ENCODE measurements at regions not wholly inside any gene's neighbourhood (a gene's known extent, or its start where the extent isn't known, plus 50 kb on each side); places are given as distances from the start of the nearest gene placed in this dataset.

GRCh38 chrX:69085151-69085550 lies 80.1 kb downstream of the PJA1 start:
- TF ChIP-seq, protein P1, sequence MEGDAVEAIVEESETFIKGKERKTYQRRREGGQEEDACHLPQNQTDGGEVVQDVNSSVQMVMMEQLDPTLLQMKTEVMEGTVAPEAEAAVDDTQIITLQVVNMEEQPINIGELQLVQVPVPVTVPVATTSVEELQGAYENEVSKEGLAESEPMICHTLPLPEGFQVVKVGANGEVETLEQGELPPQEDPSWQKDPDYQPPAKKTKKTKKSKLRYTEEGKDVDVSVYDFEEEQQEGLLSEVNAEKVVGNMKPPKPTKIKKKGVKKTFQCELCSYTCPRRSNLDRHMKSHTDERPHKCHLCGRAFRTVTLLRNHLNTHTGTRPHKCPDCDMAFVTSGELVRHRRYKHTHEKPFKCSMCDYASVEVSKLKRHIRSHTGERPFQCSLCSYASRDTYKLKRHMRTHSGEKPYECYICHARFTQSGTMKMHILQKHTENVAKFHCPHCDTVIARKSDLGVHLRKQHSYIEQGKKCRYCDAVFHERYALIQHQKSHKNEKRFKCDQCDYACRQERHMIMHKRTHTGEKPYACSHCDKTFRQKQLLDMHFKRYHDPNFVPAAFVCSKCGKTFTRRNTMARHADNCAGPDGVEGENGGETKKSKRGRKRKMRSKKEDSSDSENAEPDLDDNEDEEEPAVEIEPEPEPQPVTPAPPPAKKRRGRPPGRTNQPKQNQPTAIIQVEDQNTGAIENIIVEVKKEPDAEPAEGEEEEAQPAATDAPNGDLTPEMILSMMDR (conservative IDR thresholded peaks at IDR 0.05; ENCODE audit: low read length), result no peak
- DNase-seq (ENCODE audit: low read depth), result no peak
- H3K4me3 ChIP-seq (ENCODE audit: low read length), result no peak overlapping the region

GRCh38 chrX:69083801-69084200 lies 81.5 kb downstream of the PJA1 start:
- DNase-seq (ENCODE audit: low read depth), result no peak
- TF ChIP-seq, protein P1 (conservative IDR thresholded peaks at IDR 0.05; ENCODE audit: low read length), result no peak
- no peak overlapping the region for H3K4me3 ChIP-seq (ENCODE audit: low read length)

DNA sequence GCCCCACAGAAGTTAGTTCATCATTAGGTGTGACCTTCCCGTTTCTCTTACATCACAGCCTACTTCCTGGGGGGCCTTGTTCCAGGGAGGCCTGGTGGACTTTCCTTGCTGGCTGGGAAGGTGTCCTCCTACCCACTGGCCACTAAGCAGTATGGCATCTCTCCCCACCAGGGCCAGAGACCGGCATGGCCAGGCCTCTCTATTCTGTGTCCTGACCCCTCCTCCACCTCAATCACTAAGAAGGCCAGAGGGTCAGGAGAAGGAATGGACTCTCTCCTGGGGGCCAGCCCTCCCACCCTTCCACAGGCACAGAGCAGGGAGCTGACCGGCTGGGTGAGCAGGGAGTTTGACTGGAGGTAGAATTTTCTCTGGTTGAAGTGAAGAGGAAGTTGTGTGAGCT lies 81.9 kb downstream of the PJA1 start:
- DNase-seq (ENCODE audit: low read depth), result no peak
- H3K4me3 ChIP-seq (ENCODE audit: low read length), result no peak overlapping the region
- TF ChIP-seq, protein P1 (conservative IDR thresholded peaks at IDR 0.05; ENCODE audit: low read length), result no peak

DNA sequence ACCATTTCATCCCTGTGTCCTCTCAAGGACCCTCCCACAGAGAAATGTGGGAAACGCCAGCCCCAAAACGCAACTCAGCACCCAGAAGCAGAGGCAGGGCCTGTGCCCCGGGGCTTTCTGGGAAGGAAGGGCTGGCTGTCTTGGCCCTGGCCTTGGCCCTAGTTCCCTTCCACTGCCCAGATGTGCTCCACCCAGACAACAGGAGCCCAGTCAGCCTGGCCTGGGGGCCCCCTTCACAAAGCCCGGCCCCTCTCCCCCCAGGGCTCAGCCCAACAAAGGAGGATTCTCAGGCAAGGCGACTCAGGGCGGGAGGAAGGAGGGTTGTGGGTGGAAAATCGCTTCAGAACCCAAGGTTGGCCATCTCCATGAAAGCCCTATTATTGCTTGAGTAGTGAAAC lies 82.5 kb downstream of the PJA1 start:
- no peak for DNase-seq (ENCODE audit: low read depth)
- TF ChIP-seq, protein P1 (conservative IDR thresholded peaks at IDR 0.05; ENCODE audit: low read length), result no peak
- no peak overlapping the region for H3K4me3 ChIP-seq (ENCODE audit: low read length)

DNA sequence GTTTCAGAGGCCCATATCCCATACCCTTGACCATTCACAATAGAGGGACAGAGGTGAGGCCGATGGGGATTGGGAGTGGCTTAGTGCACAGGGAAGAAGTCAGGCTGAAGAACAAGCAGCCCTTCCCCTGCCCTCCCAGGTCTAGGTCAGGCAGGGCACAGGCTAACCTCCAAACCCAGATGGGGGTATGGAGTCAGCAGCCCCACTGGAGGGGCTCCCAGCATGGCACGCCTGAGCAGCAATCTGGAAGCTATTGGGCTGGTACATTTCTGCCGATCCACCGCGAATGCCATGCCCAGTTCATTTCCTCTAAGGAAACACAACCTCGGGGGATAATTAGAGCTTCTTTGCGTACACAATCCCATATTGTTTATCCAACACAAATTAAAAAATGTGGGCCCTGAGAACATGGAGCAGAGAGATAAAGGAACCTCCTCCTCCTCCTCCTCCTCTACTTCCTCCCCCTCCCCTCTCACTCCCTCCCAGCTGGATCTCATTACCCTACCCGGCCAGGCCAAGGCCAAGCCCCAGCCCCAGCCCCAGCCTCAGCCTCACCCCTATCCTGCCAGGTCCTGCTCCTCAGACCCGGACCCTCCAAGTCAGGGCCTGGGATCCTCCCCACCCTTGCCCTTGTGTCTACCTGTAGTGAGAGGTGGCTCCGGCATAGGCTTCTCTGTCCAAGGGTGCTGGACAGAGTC lies 83.0 kb downstream of the PJA1 start:
- TF ChIP-seq, protein P1 (conservative IDR thresholded peaks at IDR 0.05; ENCODE audit: low read length), result no peak
- DNase-seq (ENCODE audit: low read depth), result no peak
- no peak overlapping the region for H3K4me3 ChIP-seq (ENCODE audit: low read length)

- TF ChIP-seq, protein P1 (conservative IDR thresholded peaks at IDR 0.05; ENCODE audit: low read length), result no peak
- DNase-seq (ENCODE audit: low read depth), result no peak
These were observed 84.3 kb downstream of the PJA1 start for GRCh38 chrX:69080855-69081465.

GRCh38 chrX:69079268-69079667 lies 86.0 kb downstream of the PJA1 start:
- TF ChIP-seq, protein P1 (conservative IDR thresholded peaks at IDR 0.05; ENCODE audit: low read length), result no peak
- no peak overlapping the region for H3K4me3 ChIP-seq (ENCODE audit: low read length)
- DNase-seq (ENCODE audit: low read depth), result no peak

More at GRCh38 chrX:69080855-69081465, 84.3 kb downstream of the PJA1 start:
- H3K4me3 ChIP-seq (ENCODE audit: low read length), result no peak overlapping the region
